ENCODE measurements at regions not wholly inside any gene's neighbourhood (a gene's known extent, or its start where the extent isn't known, plus 50 kb on each side); places are given as distances from the start of the nearest gene placed in this dataset.

DNA sequence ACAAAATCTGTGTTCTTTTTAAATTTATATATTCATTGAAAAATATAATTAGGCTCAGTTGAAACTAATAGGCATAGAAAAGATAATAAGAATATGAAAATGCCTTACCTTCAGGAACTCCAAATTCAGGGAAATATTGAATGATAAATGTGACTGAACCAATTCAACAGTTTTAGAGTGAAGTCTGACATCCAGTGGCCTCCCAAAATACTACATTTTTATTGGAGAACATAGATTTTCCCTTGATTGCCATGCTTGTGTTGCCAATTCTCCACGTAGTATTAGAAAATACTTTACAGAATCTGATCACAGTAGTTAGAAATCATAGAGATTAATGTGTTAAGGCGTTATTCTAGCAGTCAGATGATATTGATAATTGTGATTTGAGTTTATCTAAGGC lies 1246.7 kb downstream of the GATA3 start:
- TF ChIP-seq CTCF (IDR thresholded peaks at IDR 0.05), result peak; percentile 48
- no peak for TF ChIP-seq POLR2A (IDR thresholded peaks at IDR 0.05; ENCODE audit: low read length)
- TF ChIP-seq POLR2AphosphoS2 (conservative IDR thresholded peaks at IDR 0.05; ENCODE audit: low read length), result no peak
- no peak for TF ChIP-seq HMGXB4 (CRISPR knock-in tag; IDR thresholded peaks at IDR 0.05; ENCODE audit: borderline replicate concordance)
- no peak for TF ChIP-seq MAFK (IDR thresholded peaks at IDR 0.05; ENCODE audit: partially characterized antibody)
- TF ChIP-seq ATOH8 (CRISPR knock-in tag; IDR thresholded peaks at IDR 0.05; ENCODE audit: low read depth), result no peak
- TF ChIP-seq CHD4 (IDR thresholded peaks at IDR 0.05; ENCODE audit: borderline replicate concordance), result no peak
- TF ChIP-seq RAD21 (conservative IDR thresholded peaks at IDR 0.05 in 1 of 2, IDR thresholded peaks at IDR 0.05 in 1 of 2), result peak; percentile 59 to 62
- no peak for TF ChIP-seq EP300 (IDR thresholded peaks at IDR 0.05)
- TF ChIP-seq, protein P1, sequence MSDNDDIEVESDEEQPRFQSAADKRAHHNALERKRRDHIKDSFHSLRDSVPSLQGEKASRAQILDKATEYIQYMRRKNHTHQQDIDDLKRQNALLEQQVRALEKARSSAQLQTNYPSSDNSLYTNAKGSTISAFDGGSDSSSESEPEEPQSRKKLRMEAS (IDR thresholded peaks at IDR 0.05), result no peak
- no peak for TF ChIP-seq ZSCAN20 (CRISPR knock-in tag; IDR thresholded peaks at IDR 0.05)
- TF ChIP-seq, protein P2, sequence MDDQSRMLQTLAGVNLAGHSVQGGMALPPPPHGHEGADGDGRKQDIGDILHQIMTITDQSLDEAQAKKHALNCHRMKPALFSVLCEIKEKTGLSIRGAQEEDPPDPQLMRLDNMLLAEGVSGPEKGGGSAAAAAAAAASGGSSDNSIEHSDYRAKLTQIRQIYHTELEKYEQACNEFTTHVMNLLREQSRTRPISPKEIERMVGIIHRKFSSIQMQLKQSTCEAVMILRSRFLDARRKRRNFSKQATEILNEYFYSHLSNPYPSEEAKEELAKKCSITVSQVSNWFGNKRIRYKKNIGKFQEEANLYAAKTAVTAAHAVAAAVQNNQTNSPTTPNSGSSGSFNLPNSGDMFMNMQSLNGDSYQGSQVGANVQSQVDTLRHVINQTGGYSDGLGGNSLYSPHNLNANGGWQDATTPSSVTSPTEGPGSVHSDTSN (IDR thresholded peaks at IDR 0.05), result no peak
